Astrocyte (in vitro differentiated cells and primary cell): ENCODE measurements at regions not wholly inside any gene's neighbourhood (a gene's known extent, or its start where the extent isn't known, plus 50 kb on each side); places are given as distances from the start of the nearest gene placed in this dataset.

Experiments used
- CTCF ChIP-seq: IDR thresholded peaks from 2 replicates; pipeline ENCODE4 v1.5.1; 2011; ENCODE audit warnings: low read depth, mild to moderate bottlenecking, inconsistent platforms, low read length, moderate library complexity; ENCODE audit not compliant: insufficient read depth
- EZH2 ChIP-seq: IDR thresholded peaks from 2 replicates; pipeline ENCODE4 v1.6.1; 2012; ENCODE audit warnings: mild to moderate bottlenecking, low read length, inconsistent platforms; ENCODE audit not compliant: insufficient read depth

DNA sequence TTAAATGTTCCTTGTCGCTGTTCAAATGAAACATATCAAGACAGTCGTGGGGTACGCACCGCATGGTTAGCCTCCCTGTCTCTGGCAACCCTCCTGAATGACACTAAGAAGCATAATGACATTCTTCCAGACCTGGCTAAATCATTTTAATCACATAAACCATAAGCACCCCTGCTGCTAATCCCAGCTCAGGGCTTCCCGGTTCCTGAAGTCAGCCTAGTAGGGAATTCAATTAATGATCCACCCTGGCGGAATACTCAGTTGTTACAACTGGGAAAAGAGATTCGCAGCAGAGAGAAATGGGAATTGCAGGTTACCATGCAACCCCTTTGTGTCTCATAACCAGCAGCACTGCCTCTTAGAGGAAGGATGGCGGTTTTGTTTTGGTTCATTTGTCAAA, 200.8 kb upstream of the AGAP1 start:
- TF ChIP-seq CTCF (no peak), EZH2 (no peak)
